GM12873 (cell line): ENCODE measurements at regions not wholly inside any gene's neighbourhood (a gene's known extent, or its start where the extent isn't known, plus 50 kb on each side); places are given as distances from the start of the nearest gene placed in this dataset.

Experiments
- TF ChIP-seq, protein P1 (sequence below): IDR thresholded peaks from 2 replicates; pipeline ENCODE4 v1.5.1; 2012; ENCODE audit warnings: low read depth, mild to moderate bottlenecking, moderate library complexity, low read length, control low read depth; ENCODE audit not compliant: insufficient read depth; ENCODE audit errors: missing control alignments

GRCh38 chr5:2014058-2014610 is 131.4 kb upstream of the IRX4 start:
- TF ChIP-seq, protein P1, sequence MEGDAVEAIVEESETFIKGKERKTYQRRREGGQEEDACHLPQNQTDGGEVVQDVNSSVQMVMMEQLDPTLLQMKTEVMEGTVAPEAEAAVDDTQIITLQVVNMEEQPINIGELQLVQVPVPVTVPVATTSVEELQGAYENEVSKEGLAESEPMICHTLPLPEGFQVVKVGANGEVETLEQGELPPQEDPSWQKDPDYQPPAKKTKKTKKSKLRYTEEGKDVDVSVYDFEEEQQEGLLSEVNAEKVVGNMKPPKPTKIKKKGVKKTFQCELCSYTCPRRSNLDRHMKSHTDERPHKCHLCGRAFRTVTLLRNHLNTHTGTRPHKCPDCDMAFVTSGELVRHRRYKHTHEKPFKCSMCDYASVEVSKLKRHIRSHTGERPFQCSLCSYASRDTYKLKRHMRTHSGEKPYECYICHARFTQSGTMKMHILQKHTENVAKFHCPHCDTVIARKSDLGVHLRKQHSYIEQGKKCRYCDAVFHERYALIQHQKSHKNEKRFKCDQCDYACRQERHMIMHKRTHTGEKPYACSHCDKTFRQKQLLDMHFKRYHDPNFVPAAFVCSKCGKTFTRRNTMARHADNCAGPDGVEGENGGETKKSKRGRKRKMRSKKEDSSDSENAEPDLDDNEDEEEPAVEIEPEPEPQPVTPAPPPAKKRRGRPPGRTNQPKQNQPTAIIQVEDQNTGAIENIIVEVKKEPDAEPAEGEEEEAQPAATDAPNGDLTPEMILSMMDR: no peak

GRCh38 chr5:2013301-2014057 is 130.8 kb upstream of the IRX4 start:
- TF ChIP-seq, protein P1: no peak

GRCh38 chr5:2012885-2013284 is 130.2 kb upstream of the IRX4 start:
- TF ChIP-seq, protein P1: no peak

DNA sequence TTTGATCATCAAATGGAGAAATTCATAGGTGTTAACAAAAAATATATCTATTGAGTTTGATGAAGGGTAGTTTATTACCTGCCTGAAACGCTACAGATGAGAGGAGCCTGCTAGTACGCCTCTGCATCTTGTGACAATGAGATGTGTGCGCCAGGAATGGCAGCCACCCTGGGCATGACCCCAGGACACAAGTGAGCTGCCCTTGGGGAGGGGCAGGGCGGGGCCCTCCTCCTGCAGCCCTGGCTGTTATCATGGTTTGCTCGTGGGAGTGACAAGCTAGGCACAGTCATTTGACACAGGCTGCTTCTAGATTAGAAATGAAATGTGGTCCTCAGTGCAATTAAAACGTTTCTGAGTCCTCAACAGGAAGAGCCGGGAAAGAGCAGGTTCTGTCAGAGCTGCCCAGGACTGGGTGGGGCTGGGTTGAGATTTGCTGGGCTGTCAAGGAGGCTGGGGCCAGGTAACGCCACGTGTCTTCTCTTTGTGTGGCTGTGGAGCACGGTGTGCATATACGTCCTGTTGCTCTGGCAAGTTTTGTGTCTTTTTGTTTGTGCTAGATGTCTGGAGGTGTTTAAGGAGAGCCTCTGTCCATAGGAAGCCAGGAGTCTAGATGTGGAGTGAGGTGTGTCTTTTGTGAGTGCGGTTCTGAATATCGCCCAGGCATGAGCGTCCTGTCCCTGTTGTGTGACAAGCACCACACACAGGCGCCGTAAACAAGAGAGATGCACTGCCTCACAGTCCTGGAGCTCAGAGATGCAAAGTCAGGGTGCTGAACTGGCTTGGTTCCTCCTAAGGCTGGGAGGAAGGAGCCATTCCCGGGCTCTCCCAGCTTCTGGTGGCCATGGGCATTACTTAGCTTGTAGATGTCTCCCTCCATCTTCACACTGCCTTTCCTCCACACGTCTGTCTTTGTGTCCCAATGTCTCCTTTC is 129.0 kb upstream of the IRX4 start:
- TF ChIP-seq, protein P1: no peak

DNA sequence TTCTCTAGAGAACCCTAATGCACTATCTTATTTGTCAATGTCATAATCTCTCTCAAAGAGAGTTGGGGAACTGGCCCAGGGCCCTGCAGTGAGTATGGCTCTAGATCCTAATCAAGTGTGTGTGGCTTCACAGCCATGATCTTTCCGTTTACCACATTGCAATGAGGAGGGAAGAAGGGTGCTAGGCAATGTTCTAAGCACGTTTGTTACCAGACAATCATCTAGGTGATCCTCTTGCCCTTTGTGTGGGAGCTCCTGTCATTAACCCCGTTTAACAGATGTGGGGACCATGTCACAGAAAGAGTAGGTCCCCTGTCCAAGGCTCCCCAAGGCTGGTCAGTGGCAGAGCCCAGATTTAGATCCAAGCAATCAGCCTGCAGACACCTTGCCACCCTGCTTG is 128.2 kb upstream of the IRX4 start:
- TF ChIP-seq, protein P1: no peak

DNA sequence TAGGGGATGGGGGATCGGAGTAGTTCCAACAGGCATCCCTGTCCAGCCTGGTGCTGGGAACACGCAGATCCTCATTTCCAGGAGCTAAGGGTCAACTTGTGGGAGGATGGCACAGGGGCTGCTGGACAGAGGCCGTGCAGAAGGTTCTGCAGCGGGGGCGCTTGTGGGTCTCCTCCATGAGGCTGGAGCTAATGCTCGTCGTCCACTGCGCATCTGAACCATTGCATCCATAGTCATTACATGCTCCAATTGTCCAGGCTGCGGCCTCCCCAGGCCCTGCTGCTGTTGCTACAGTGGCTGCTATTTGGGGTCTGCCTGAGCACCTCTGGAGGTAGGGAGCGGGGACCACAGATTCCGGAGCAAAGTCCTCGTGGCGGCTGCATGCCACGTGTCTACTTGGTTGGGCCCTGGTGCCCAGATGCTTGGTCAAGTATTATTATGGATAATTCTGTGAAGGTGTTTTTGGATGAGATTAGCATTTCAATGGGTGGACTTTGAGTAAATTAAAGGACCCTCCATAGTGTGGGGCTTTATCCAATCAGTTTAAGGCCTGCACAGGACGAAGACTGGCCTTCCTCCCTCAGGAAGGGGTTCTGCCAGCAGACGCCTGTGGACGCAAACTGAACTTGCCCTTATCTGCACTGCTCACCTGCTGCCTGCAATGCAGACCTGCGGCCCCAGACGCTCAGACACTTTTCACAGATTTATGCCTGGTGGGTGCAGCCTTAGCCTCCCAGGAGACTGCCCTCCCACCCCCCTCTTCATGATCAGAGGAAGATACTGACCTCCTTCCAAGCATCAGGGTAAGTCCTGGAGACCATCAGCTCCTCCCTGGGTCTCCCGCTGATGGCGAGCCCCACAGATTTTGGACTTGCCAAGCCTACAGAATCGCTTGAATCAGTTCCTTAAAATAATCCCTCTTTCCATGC is 127.5 kb upstream of the IRX4 start:
- TF ChIP-seq, protein P1: no peak
